GM23248 (cell line): ENCODE measurements at regions not wholly inside any gene's neighbourhood (a gene's known extent, or its start where the extent isn't known, plus 50 kb on each side); places are given as distances from the start of the nearest gene placed in this dataset.

Source experiments
- EZH2 ChIP-seq: fragments of 200-600 bp; sonication (generic); IDR thresholded peaks from 2 replicates; pipeline ENCODE4 v1.6.1; 2018; ENCODE audit warnings: antibody characterized with exemption, mild to moderate bottlenecking; ENCODE audit not compliant: insufficient read depth, poor library complexity, severe bottlenecking
- EZH2phosphoT487 ChIP-seq: fragments of 200-600 bp; sonication (generic); IDR thresholded peaks from 2 replicates; pipeline ENCODE4 v1.6.1; 2018; ENCODE audit warnings: antibody characterized with exemption, moderate library complexity, mild to moderate bottlenecking, low read depth; ENCODE audit not compliant: insufficient read depth

GRCh38 chr3:26480377-26480776 is 142.2 kb upstream of the LRRC3B start:
- TF ChIP-seq EZH2: no peak
- TF ChIP-seq EZH2phosphoT487: no peak
